A549 (cell line): ENCODE measurements at regions not wholly inside any gene's neighbourhood (a gene's known extent, or its start where the extent isn't known, plus 50 kb on each side); places are given as distances from the start of the nearest gene placed in this dataset.

Experiments
- ATAC-seq, 2 experiments: fragments of 200-7000 bp in 1 of 2; fragments of >200 bp in 1 of 2; cut with Nextera tagmentation in 1 of 2; cut with Tn5 transposase in 1 of 2; 3 replicates each; pipeline versions ENCODE4 v1.8.0 to v1.9.1; 2018 to 2020; ENCODE audit warnings: mild to moderate bottlenecking in 1 of 2, moderate library complexity in 1 of 2
- CTCF ChIA-PET: fragments of 300-600 bp; sonication (Branson Sonifier 250); formaldehyde crosslinking; extraction: SDS; loops from one replicate; lab custom pipeline; 2021; ENCODE audit warnings: antibody characterized with exemption, inconsistent platforms; lab: Yijun Ruan, JAX
- POLR2A ChIA-PET: fragments of 350-600 bp; formaldehyde crosslinking; extraction: SDS; loops from one replicate; lab custom pipeline; 2021; ENCODE audit warnings: antibody characterized with exemption, inconsistent platforms; lab: Yijun Ruan, JAX
- DNase-seq, 2 experiments: peaks; one replicate each; pipeline versions ENCODE4 v3.0.0 to v3.0.0-alpha.2; 2011 to 2016; ENCODE audit warnings: low read depth in 1 of 2, low spot score in 1 of 2
- FAIRE-seq: peaks from 2 replicates; lab custom pipeline; 2011; peaks lifted over from hg19 to GRCh38; lab: Jason Lieb, UNC
- H3K27ac ChIP-seq, 2 experiments: fragments of >200 bp; sonication (Bioruptor Twin); formaldehyde crosslinking; 3 replicates each; pipeline ENCODE4 v1.5.1; 2016 to 2017
- H3K4me1 ChIP-seq: fragments of >200 bp; sonication (Bioruptor Twin); formaldehyde crosslinking; 3 replicates; pipeline ENCODE4 v1.6.1; 2016
- H3K4me2 ChIP-seq: fragments of >200 bp; sonication (Bioruptor Twin); formaldehyde crosslinking; 3 replicates; pipeline ENCODE4 v1.6.1; 2016
- H3K4me3 ChIP-seq: fragments of >200 bp; sonication (Bioruptor Twin); formaldehyde crosslinking; 3 replicates; pipeline ENCODE4 v1.5.1; 2016
- H3K9me3 ChIP-seq: fragments of >200 bp; sonication (Bioruptor Twin); formaldehyde crosslinking; 3 replicates; pipeline ENCODE4 v1.6.1; 2016
- CEBPB ChIP-seq, 2 experiments: fragments of >200 bp in 1 of 2; sonication (Bioruptor Twin) in 1 of 2; formaldehyde crosslinking in 1 of 2; IDR thresholded peaks; 2 replicates each; pipeline ENCODE4 v1.6.1; 2012 to 2016
- CHD4 ChIP-seq: fragments of 200-600 bp; sonication (generic); IDR thresholded peaks from 2 replicates; pipeline ENCODE4 v1.6.1; 2016; ENCODE audit warnings: antibody characterized with exemption, mild to moderate bottlenecking, borderline replicate concordance
- GATA3 ChIP-seq: IDR thresholded peaks from 2 replicates; pipeline ENCODE4 v1.6.1; 2012; ENCODE audit warnings: borderline replicate concordance
- JUNB ChIP-seq: fragments of >200 bp; sonication (Bioruptor Twin); formaldehyde crosslinking; IDR thresholded peaks from 2 replicates; pipeline ENCODE4 v1.6.1; 2016
- KDM1A ChIP-seq: fragments of 200-600 bp; sonication (generic); IDR thresholded peaks from 2 replicates; pipeline ENCODE4 v1.6.1; 2016; ENCODE audit warnings: low read depth, mild to moderate bottlenecking
- REST ChIP-seq: fragments of 200-600 bp; sonication (generic); IDR thresholded peaks from 2 replicates; pipeline ENCODE4 v1.6.1; 2016; ENCODE audit warnings: antibody characterized with exemption, mild to moderate bottlenecking, moderate library complexity
- RFX5 ChIP-seq: fragments of 450-650 bp; IDR thresholded peaks from 2 replicates; pipeline ENCODE4 v1.7.1; 2014; ENCODE audit warnings: antibody characterized with exemption, mild to moderate bottlenecking, moderate library complexity
- ZC3H11A ChIP-seq: fragments of 450-650 bp; IDR thresholded peaks from 2 replicates; pipeline ENCODE4 v1.6.1; 2014; ENCODE audit warnings: antibody characterized with exemption, mild to moderate bottlenecking
- WGBS: methylation state at CpG from one replicate; pipeline ENCODE4 v1.1.6; 2017; ENCODE audit errors: missing lambda C conversion rate; 5-methylcytosine and 5-hydroxymethylcytosine counted together

GRCh38 chr1:22344851-22345560, 106.6 kb upstream of the ZBTB40 start (continued):
- no peak for TF ChIP-seq REST
- TF ChIP-seq ZC3H11A, result no peak

- FAIRE-seq (no peak), ATAC-seq (peak; percentile 60 to 83), DNase-seq (peak; percentile 36 to 64)
- 7% methylated on average over 14 of the region's 16 CpGs for WGBS
- Histone ChIP-seq H3K4me2 (peak overlapping the region; percentile 75), H3K4me1 (peaks cover 23% of the 10 kb centered on the region), H3K27ac (peak overlapping the region; percentile 37 to 46; a peak in 3 of 6 replicates), H3K4me3 (peak overlapping the region; percentile 8; the same call in 1 of the 3 replicates), H3K9me3 (no peaks in the 10 kb centered on the region)
- POLR2A ChIA-PET, result no interaction called here
- CTCF ChIA-PET, result no interaction called here
- TF ChIP-seq JUNB (peak; percentile 22; the same call in 1 of the 2 replicates), GATA3 (peak; percentile 84), RFX5 (no peak)
Observed at GRCh38 chr1:22347854-22348760, 103.5 kb upstream of the ZBTB40 start.

GRCh38 chr1:22349362-22350043, 102.1 kb upstream of the ZBTB40 start:
- TF ChIP-seq CEBPB (IDR thresholded peaks at IDR 0.05), result no peak
- TF ChIP-seq CHD4, result no peak
- H3K4me3 ChIP-seq, result no peak overlapping the region
- ATAC-seq, result peak in 1 of 2 experiments; percentile 36; a peak in 2 of 6 replicates
- no peak for FAIRE-seq
- DNase-seq, result no peak
- CTCF ChIA-PET, result no interaction called here
- WGBS, result 58% methylated on average over 14 of the region's 14 CpGs
- POLR2A ChIA-PET, result no interaction called here
- H3K9me3 ChIP-seq, result no peaks in the 10 kb centered on the region
- H3K4me1 ChIP-seq, result peaks cover 23% of the 10 kb centered on the region
- H3K27ac ChIP-seq, result no peak overlapping the region; a peak in 1 of 6 replicates
- peak overlapping the region; percentile 75; the same call in 1 of the 3 replicates for H3K4me2 ChIP-seq

GRCh38 chr1:22350171-22350923, 101.3 kb upstream of the ZBTB40 start:
- FAIRE-seq, result no peak
- WGBS, result 71% methylated on average over 15 of the region's 22 CpGs

More at GRCh38 chr1:22350171-22350923, 101.3 kb upstream of the ZBTB40 start:
- no peak overlapping the region for H3K4me3 ChIP-seq
- peaks cover 23% of the 10 kb centered on the region for H3K4me1 ChIP-seq
- ATAC-seq, result peak in 1 of 2 experiments; percentile 21; a peak in 1 of 6 replicates
- no peak for DNase-seq
- ChIA-PET POLR2A (no interaction called here), CTCF (interaction anchor here (1.6 kb wide), 1 partner anchor 66 kb away, joined by 4 read pairs; no protein-coding TSS in a partner anchor)
- no peaks in the 10 kb centered on the region for H3K9me3 ChIP-seq
- TF ChIP-seq KDM1A, result no peak
- H3K27ac ChIP-seq, result no peak overlapping the region; a peak in 1 of 6 replicates
- no peak overlapping the region for H3K4me2 ChIP-seq
